Suprapubic skin (tissue), 4 donors: ENCODE measurements at regions not wholly inside any gene's neighbourhood (a gene's known extent, or its start where the extent isn't known, plus 50 kb on each side); places are given as distances from the start of the nearest gene placed in this dataset.

Experiments
- DNase-seq, 2 donors: peaks; one replicate each; pipeline ENCODE4 v3.0.0-alpha.2; 2019; ENCODE audit warnings: low spot score in 2 of 2
- H3K27ac ChIP-seq: fragments of 200-600 bp; sonication (generic); one replicate; pipeline ENCODE4 v1.5.1; 2019
- H3K27me3 ChIP-seq: fragments of 200-600 bp; sonication (generic); one replicate; pipeline ENCODE4 v1.5.1; 2019
- H3K36me3 ChIP-seq: fragments of 200-600 bp; sonication (generic); one replicate; pipeline ENCODE4 v1.5.1; 2019
- H3K4me1 ChIP-seq: fragments of 200-600 bp; sonication (generic); one replicate; pipeline ENCODE4 v1.5.1; 2019
- H3K4me3 ChIP-seq: fragments of 200-600 bp; sonication (generic); one replicate; pipeline ENCODE4 v1.5.1; 2019; ENCODE audit warnings: mild to moderate bottlenecking
- H3K9me3 ChIP-seq: fragments of 200-600 bp; sonication (generic); one replicate; pipeline ENCODE4 v1.5.1; 2019
- EP300 ChIP-seq: sonication (generic); formaldehyde crosslinking; IDR thresholded peaks from one replicate; pipeline ENCODE4 v1.6.1; 2017; ENCODE audit warnings: antibody characterized with exemption
- POLR2A ChIP-seq, 2 donors: fragments of 450-650 bp; IDR thresholded peaks; one replicate each; pipeline ENCODE4 v1.6.1; 2017; ENCODE audit warnings: antibody characterized with exemption in 2 of 2, mild to moderate bottlenecking in 2 of 2, moderate library complexity in 2 of 2
- POLR2AphosphoS5 ChIP-seq, 3 donors: sonication (generic); formaldehyde crosslinking; IDR thresholded peaks; one replicate each; pipeline ENCODE4 v1.6.1; 2017; ENCODE audit warnings: antibody characterized with exemption in 3 of 3
- WGBS: methylation state at CpG from one replicate; pipeline ENCODE4 v1.1.5; 2018; 5-methylcytosine and 5-hydroxymethylcytosine counted together
- TF ChIP-seq, protein P1 (sequence below), 2 donors: fragments of 200-600 bp in 1 of 2; fragments of 450-650 bp in 1 of 2; sonication (generic) in 1 of 2; IDR thresholded peaks; one replicate each; pipeline ENCODE4 v1.5.1; 2016 to 2019; ENCODE audit warnings: antibody characterized with exemption in 2 of 2, mild to moderate bottlenecking in 1 of 2, moderate library complexity in 1 of 2

DNA sequence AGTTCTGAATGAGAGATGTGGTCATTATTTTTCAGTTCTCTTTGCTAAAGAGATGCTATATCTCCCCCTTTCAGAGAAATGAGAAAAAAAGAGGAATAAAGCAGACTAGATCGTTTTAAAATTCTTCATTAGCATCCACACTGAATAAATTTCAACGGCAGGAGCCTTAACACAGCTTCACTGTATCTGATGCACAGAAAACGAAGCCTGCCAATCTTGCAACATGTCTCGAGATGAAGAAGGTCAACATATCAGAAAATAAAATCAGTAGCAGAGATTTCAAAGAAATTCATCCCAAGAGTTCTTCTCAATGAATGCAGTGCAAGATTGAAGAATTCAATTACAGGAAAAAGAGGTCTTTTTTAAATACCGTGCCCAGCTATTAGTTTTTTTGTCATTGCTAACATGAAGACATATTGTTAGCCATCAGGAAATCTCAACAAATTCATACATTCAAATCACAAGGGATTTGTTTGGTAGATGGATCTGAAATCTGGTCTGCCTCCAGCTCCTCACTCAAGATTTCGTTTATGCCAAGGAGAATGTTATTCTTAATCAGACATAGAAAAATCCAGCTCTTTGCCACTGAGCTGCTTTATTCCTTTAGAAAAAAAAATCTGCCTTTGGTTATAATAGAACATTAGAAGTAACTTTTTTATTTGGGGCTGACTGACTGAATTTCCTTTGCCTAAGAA is 76.4 kb upstream of the DAB1 start:
- Histone ChIP-seq H3K27me3 (no peaks in the 10 kb centered on the region), H3K36me3 (no peaks in the 10 kb centered on the region), H3K27ac (no peak overlapping the region), H3K4me1 (no peaks in the 10 kb centered on the region), H3K9me3 (no peaks in the 10 kb centered on the region), H3K4me3 (no peak overlapping the region)
- 69% methylated on average over 6 of the region's 6 CpGs for WGBS
- TF ChIP-seq EP300 (no peak), POLR2AphosphoS5 (IDR thresholded peaks at IDR 0.05) (no peak)
- TF ChIP-seq, protein P1, sequence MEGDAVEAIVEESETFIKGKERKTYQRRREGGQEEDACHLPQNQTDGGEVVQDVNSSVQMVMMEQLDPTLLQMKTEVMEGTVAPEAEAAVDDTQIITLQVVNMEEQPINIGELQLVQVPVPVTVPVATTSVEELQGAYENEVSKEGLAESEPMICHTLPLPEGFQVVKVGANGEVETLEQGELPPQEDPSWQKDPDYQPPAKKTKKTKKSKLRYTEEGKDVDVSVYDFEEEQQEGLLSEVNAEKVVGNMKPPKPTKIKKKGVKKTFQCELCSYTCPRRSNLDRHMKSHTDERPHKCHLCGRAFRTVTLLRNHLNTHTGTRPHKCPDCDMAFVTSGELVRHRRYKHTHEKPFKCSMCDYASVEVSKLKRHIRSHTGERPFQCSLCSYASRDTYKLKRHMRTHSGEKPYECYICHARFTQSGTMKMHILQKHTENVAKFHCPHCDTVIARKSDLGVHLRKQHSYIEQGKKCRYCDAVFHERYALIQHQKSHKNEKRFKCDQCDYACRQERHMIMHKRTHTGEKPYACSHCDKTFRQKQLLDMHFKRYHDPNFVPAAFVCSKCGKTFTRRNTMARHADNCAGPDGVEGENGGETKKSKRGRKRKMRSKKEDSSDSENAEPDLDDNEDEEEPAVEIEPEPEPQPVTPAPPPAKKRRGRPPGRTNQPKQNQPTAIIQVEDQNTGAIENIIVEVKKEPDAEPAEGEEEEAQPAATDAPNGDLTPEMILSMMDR (IDR thresholded peaks at IDR 0.05), result no peak
- no peak for DNase-seq

GRCh38 chr1:57494530-57495079 is 70.7 kb upstream of the DAB1 start:
- Histone ChIP-seq H3K36me3 (no peaks in the 10 kb centered on the region), H3K4me3 (no peak overlapping the region), H3K27ac (no peak overlapping the region), H3K27me3 (no peaks in the 10 kb centered on the region), H3K4me1 (no peaks in the 10 kb centered on the region), H3K9me3 (no peaks in the 10 kb centered on the region)
- no peak for DNase-seq
- 35% methylated on average over 6 of the region's 6 CpGs for WGBS
- TF ChIP-seq EP300, result no peak
- TF ChIP-seq POLR2A (IDR thresholded peaks at IDR 0.05), result no peak
- TF ChIP-seq, protein P1 (IDR thresholded peaks at IDR 0.05), result no peak
- no peak for TF ChIP-seq POLR2AphosphoS5 (IDR thresholded peaks at IDR 0.05)

GRCh38 chr1:57492586-57493226 is 68.8 kb upstream of the DAB1 start:
- H3K27me3 ChIP-seq, result no peaks in the 10 kb centered on the region
- no peak for DNase-seq
- no peaks in the 10 kb centered on the region for H3K4me1 ChIP-seq
- 70% methylated on average over 5 of the region's 5 CpGs for WGBS
- TF ChIP-seq EP300, result no peak
- TF ChIP-seq, protein P1 (IDR thresholded peaks at IDR 0.05), result no peak
- TF ChIP-seq POLR2A (IDR thresholded peaks at IDR 0.05), result no peak
- TF ChIP-seq POLR2AphosphoS5 (IDR thresholded peaks at IDR 0.05), result no peak
- no peaks in the 10 kb centered on the region for H3K36me3 ChIP-seq
- no peaks in the 10 kb centered on the region for H3K9me3 ChIP-seq
- H3K4me3 ChIP-seq, result no peak overlapping the region
- H3K27ac ChIP-seq, result no peak overlapping the region

GRCh38 chr1:57489358-57490036 is 65.6 kb upstream of the DAB1 start:
- Histone ChIP-seq H3K4me1 (no peaks in the 10 kb centered on the region), H3K36me3 (no peaks in the 10 kb centered on the region), H3K27ac (no peak overlapping the region), H3K4me3 (no peak overlapping the region), H3K9me3 (no peaks in the 10 kb centered on the region), H3K27me3 (no peaks in the 10 kb centered on the region)
- TF ChIP-seq, protein P1 (IDR thresholded peaks at IDR 0.05), result no peak
- TF ChIP-seq POLR2A (IDR thresholded peaks at IDR 0.05) (no peak), EP300 (no peak), POLR2AphosphoS5 (IDR thresholded peaks at IDR 0.05) (no peak)
- DNase-seq, result no peak
- WGBS, result 67% methylated on average over 5 of the region's 5 CpGs

DNA sequence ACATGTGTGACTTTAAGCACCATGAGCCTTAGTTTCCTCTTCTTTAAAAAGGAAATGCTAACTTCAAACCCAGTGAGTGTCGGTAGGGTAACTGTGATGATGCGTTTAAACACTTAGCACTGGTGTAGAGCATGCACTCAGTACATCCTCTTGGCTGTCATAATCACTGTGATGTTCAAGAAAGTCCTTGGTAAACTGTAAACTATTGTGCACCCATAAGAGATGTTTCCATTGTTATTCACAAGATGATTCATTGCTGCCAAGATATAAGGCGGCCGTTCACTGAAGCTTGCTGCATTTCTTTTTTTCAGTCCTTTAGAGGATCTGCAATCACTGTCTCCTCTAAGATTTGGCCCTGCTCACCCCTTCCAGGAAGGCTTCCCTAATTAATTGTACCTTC is 61.8 kb upstream of the DAB1 start:
- WGBS, result 57% methylated on average over 4 of the region's 4 CpGs
- no peaks in the 10 kb centered on the region for H3K9me3 ChIP-seq
- H3K27ac ChIP-seq, result no peak overlapping the region
- no peaks in the 10 kb centered on the region for H3K36me3 ChIP-seq
- no peaks in the 10 kb centered on the region for H3K4me1 ChIP-seq
- no peaks in the 10 kb centered on the region for H3K27me3 ChIP-seq
- DNase-seq, result no peak
- no peak for TF ChIP-seq POLR2A (IDR thresholded peaks at IDR 0.05)
- TF ChIP-seq POLR2AphosphoS5 (IDR thresholded peaks at IDR 0.05), result no peak
- TF ChIP-seq, protein P1 (IDR thresholded peaks at IDR 0.05), result no peak
- TF ChIP-seq EP300, result no peak
- H3K4me3 ChIP-seq, result no peak overlapping the region
